Psoas muscle (tissue), 7 donors: ENCODE measurements at regions not wholly inside any gene's neighbourhood (a gene's known extent, or its start where the extent isn't known, plus 50 kb on each side); places are given as distances from the start of the nearest gene placed in this dataset.

Source experiments
- ATAC-seq, 4 donors: fragments of 200-7000 bp; cut with Tn5 transposase; one replicate each; pipeline ENCODE4 v1.9.1; 2020; ENCODE audit warnings: moderate library complexity in 3 of 4, mild to moderate bottlenecking in 2 of 4
- DNase-seq, 2 donors: peaks; one replicate each; pipeline ENCODE4 v3.0.0-alpha.2; 2020
- H3K27ac ChIP-seq: fragments of 200-600 bp; one replicate; pipeline ENCODE4 v1.8.0; 2022
- H3K27me3 ChIP-seq, 3 donors: fragments of 200-600 bp in 1 of 3; one replicate each; pipeline versions ENCODE4 v1.6.1 to v1.8.0; 2013 to 2022; ENCODE audit warnings: low read length in 2 of 3, mild to moderate bottlenecking in 2 of 3, moderate library complexity in 1 of 3; ENCODE audit not compliant: insufficient read depth in 3 of 3
- H3K36me3 ChIP-seq, 2 donors: fragments of 200-600 bp in 1 of 2; one replicate each; pipeline versions ENCODE4 v1.6.1 to v1.8.0; 2013 to 2022; ENCODE audit warnings: low read depth in 1 of 2, mild to moderate bottlenecking in 1 of 2, moderate library complexity in 1 of 2; ENCODE audit not compliant: insufficient read depth in 1 of 2
- H3K4me1 ChIP-seq: fragments of 200-600 bp; one replicate; pipeline ENCODE4 v1.8.0; 2022
- H3K4me3 ChIP-seq: fragments of 200-600 bp; one replicate; pipeline ENCODE4 v1.8.0; 2022; ENCODE audit warnings: mild to moderate bottlenecking
- H3K9me3 ChIP-seq: fragments of 200-600 bp; one replicate; pipeline ENCODE4 v1.8.0; 2022
- CTCF ChIP-seq: fragments of 200-600 bp; IDR thresholded peaks from one replicate; pipeline ENCODE4 v1.8.0; 2022; ENCODE audit warnings: antibody characterized with exemption
- WGBS, 3 donors: extraction: QIAGEN DNeasy Blood & Tissue Kit; methylation state at CpG; one replicate each; pipeline versions ENCODE4 v1.1.6 to v1.1.7; 2013; 5-methylcytosine and 5-hydroxymethylcytosine counted together
- intact Hi-C, 2 donors: fragments of 100-400 bp; cut with DNase I; formaldehyde crosslinking; loops; one replicate each; pipeline versions ENCODE4 v1.11.0 to v1.14.2; 2022
- donor health status: healthy with polysubstance abuse.
- donor health status: DM: no; HTN: no; CAD: no; lungs with moderate emphysema.
- donor health status: Bipolar disorder and iron deficiency.
- donor health status: healthy.
- donor health status: DM: yes; HTN: yes; CAD: no.
- donor health status: DM: no; HTN: no; CAD: no.
- donor health status: DM: yes; HTN: yes; CAD: no.

GRCh38 chr5:58275516-58275915 lies 184.4 kb downstream of the PLK2 start:
- TF ChIP-seq CTCF: no peak
- Histone ChIP-seq H3K27ac (no peak overlapping the region), H3K9me3 (no peaks in the 10 kb centered on the region), H3K4me1 (no peaks in the 10 kb centered on the region), H3K36me3 (no peaks in the 10 kb centered on the region), H3K4me3 (no peak overlapping the region), H3K27me3 (no peaks in the 10 kb centered on the region)
- intact Hi-C loops: no loop called here
- WGBS, 3 donors: 89 to 95% (median 89%) methylated on average over 4 of the region's 4 CpGs
- ATAC-seq (no peak), DNase-seq (no peak)

- intact Hi-C loops: no loop called here
- Histone ChIP-seq H3K27me3 (no peaks in the 10 kb centered on the region), H3K36me3 (no peaks in the 10 kb centered on the region), H3K4me3 (no peak overlapping the region), H3K27ac (no peak overlapping the region), H3K9me3 (no peaks in the 10 kb centered on the region), H3K4me1 (no peaks in the 10 kb centered on the region)
- TF ChIP-seq CTCF: no peak
- DNase-seq (no peak), ATAC-seq (no peak)
Observed at GRCh38 chr5:58274191-58274590, 185.7 kb downstream of the PLK2 start.

- DNase-seq (no peak), ATAC-seq (no peak)
- Histone ChIP-seq H3K27ac (no peak overlapping the region), H3K36me3 (no peaks in the 10 kb centered on the region), H3K9me3 (no peaks in the 10 kb centered on the region), H3K27me3 (no peaks in the 10 kb centered on the region), H3K4me3 (no peak overlapping the region), H3K4me1 (no peaks in the 10 kb centered on the region)
- TF ChIP-seq CTCF: no peak
- intact Hi-C loops: no loop called here
- 44 to 54% (median 45%) methylated on average over 2 of the region's 2 CpGs for WGBS, 3 donors
Observed at GRCh38 chr5:58273711-58274110, 186.2 kb downstream of the PLK2 start.

GRCh38 chr5:58268268-58268667 lies 191.6 kb downstream of the PLK2 start:
- ATAC-seq: peak in 1 of 4 donors; percentile 22

More at GRCh38 chr5:58268268-58268667, 191.6 kb downstream of the PLK2 start:
- Histone ChIP-seq H3K9me3 (no peaks in the 10 kb centered on the region), H3K27me3 (no peaks in the 10 kb centered on the region), H3K4me3 (no peak overlapping the region), H3K27ac (no peak overlapping the region), H3K36me3 (no peaks in the 10 kb centered on the region), H3K4me1 (no peaks in the 10 kb centered on the region)
- WGBS, 3 donors: 72 to 87% (median 75%) methylated on average over 4 of the region's 4 CpGs
- intact Hi-C loops: loop anchor here in 1 of 2 donors (10.0 kb wide), 1 partner anchor 187 kb away; no protein-coding TSS in a partner anchor
- DNase-seq: no peak
- TF ChIP-seq CTCF: no peak
